ENCODE measurements at regions not wholly inside any gene's neighbourhood (a gene's known extent, or its start where the extent isn't known, plus 50 kb on each side); places are given as distances from the start of the nearest gene placed in this dataset.

DNA sequence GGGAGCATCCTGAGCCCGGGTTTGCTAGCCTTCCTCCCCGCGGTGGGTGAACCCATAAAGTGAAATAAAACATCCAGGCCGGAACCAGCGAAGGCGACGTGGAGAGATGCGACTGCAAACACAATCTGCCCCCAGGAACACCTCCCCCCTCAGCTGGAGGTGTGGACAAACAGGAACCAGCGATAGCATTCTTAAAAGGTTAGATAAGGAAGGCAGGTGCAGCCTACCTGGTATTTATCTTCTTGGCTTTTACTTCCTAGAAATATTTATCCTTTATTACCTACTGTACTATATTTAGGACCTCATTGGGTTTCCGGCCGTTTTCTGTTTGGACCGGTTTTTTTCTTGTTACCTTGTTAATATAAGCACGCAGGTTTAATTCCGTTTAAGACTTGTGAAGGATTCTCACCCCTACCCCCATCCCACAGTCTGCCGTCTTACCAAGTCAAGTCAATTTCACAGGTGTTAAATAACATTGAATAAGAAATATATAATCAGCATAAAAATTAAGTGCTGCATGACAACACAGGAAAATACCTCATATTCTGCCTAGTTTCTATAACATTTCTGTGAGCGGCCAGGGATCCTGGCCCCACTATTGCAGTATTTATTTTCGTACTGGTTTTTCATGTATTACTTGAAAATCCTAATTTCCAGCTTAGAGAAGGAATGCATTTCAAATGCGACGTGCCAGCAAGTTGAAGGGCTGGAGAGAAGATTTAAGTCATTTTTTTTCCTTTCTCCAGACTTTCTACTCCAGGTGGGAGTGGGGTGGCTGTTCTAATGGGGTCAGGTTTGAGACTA, 224.0 kb upstream of the ID2 start:
- TF ChIP-seq, protein P1, sequence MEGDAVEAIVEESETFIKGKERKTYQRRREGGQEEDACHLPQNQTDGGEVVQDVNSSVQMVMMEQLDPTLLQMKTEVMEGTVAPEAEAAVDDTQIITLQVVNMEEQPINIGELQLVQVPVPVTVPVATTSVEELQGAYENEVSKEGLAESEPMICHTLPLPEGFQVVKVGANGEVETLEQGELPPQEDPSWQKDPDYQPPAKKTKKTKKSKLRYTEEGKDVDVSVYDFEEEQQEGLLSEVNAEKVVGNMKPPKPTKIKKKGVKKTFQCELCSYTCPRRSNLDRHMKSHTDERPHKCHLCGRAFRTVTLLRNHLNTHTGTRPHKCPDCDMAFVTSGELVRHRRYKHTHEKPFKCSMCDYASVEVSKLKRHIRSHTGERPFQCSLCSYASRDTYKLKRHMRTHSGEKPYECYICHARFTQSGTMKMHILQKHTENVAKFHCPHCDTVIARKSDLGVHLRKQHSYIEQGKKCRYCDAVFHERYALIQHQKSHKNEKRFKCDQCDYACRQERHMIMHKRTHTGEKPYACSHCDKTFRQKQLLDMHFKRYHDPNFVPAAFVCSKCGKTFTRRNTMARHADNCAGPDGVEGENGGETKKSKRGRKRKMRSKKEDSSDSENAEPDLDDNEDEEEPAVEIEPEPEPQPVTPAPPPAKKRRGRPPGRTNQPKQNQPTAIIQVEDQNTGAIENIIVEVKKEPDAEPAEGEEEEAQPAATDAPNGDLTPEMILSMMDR (IDR thresholded peaks at IDR 0.05; ENCODE audit: poor library complexity, severe bottlenecking), result no peak
- no peak for TF ChIP-seq EZH2 (IDR thresholded peaks at IDR 0.05; ENCODE audit: borderline replicate concordance, insufficient read depth, low read length, poor library complexity, severe bottlenecking)
- TF ChIP-seq EP300 (conservative IDR thresholded peaks at IDR 0.05; ENCODE audit: poor library complexity, severe bottlenecking), result no peak
- TF ChIP-seq POLR2AphosphoS5 (IDR thresholded peaks at IDR 0.05), result no peak
- TF ChIP-seq TAF1 (IDR thresholded peaks at IDR 0.05; ENCODE audit: low read depth), result no peak
- no peak for TF ChIP-seq MXI1 (conservative IDR thresholded peaks at IDR 0.05; ENCODE audit: poor library complexity, severe bottlenecking)
- TF ChIP-seq SMC3 (conservative IDR thresholded peaks at IDR 0.05; ENCODE audit: poor library complexity), result no peak

All from neural cell (in vitro differentiated cells).